LoVo (cell line): ENCODE measurements at regions not wholly inside any gene's neighbourhood (a gene's known extent, or its start where the extent isn't known, plus 50 kb on each side); places are given as distances from the start of the nearest gene placed in this dataset.
"Not testable (repeated sequence)": the region's sequence is repeated elsewhere in the genome, so short reads cannot be mapped to it uniquely, and the experiment has no call there.

Experiments used
- DNase-seq: peaks from one replicate; pipeline ENCODE4 v3.0.0-alpha.2; 2016; ENCODE audit warnings: low spot score

DNA sequence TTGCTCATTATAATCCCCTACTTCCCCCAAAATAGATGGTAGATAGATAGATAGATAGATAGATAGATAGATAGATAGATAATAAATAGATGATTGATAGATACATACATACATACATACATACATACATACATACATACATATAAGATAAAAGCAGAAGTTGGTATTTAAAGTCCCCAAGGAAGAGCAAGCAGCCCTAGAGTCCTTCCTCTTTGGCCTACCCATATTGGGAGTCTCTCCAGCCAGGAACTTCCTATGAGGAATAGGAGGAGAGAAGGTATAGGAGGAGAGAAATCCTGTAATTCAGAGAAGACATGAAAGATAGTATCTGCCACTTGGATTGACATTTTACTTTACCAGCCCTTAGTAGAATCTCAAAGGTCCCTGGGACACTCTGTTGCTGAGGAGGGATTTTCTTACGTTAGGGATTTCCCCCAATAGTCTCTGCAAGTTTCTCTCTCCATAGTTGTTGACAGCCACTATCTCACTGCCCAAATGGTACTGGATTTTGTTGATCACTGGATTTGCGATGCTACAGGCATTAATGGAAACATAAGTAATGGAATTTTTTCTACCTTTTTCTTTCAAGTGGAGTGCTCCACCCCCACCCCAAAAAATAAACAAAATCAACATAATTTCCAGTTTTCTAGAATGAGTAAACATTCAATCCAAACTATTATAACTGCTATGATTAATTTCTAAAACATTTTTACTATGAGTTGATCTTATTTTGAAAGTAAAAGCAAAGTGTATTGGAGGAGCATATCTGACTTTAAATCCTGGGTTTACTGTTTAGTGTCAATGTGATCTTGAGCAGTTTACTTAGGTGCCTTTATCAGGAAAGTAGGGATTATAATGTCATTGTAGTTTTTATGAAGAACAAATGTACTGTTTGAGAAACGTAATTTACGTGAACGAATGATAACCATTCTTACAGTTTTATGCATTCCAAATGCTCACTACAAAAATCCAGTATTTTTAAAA lies 93.2 kb upstream of the TNFSF4 start:
- DNase-seq: no peak

- no peak for DNase-seq
These were observed 94.4 kb upstream of the TNFSF4 start for GRCh38 chr1:173301507-173301906.

DNA sequence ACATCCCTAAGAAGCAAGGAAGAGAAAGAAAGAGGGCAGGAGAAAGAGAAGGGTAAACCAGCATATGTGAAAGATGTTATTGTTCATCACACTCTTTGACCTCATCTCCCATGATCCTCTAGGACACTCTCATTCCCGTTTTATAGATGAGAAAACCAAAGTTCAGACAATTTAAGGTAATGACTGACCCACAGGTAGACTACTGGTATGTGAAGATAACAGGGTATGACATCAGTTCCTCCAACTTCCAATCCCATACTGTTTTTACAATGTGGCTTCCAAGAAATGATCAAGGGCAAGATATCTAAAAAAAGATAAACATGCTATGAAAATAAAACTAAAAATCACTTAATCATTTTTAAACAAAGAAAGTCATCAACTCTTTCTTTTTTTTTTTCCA lies 95.2 kb upstream of the TNFSF4 start:
- no peak for DNase-seq

DNA sequence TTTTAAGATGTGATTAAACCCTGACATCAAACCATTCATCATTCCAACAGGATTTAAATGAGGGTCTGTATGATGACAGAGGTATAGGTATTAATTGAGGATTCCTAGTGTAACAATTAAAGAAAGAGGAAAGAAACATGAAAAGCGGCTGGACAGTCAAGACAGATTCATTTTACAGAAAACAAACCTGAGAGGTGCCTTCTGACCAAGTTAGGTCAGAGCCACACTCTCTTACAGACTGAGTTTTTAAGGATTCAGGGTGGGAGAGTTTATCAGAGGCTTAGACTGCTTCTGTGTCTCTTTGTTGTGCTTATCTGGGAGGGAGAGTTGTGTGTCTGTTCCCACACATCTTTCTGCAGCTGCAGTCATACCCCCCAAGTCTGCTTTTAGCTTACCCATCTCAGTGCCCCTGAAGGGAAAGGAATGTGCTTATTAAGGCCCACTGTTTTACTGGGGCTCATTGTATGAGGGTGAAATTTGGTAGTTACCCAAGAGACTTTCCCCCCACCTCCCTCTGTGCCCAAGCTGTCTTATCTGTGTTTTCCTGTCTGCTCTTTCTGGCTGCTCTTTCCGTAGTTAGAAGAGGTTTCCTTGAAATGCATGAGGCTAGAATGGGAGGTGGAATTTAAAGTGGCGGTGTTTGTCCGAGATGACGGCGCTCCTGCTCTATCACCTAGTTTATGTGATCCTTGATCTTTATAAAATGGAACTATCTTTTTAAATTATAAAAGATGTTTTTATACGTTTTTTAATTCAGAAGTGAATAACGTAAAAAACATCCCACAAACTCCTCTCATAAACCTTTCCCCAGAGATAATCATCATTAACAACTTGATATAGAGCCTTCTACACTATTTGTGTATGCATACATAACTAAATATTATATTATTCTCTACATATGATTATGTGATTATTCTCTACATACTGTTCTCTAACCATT lies 96.0 kb upstream of the TNFSF4 start:
- DNase-seq: no peak

GRCh38 chr1:173303984-173304383 lies 96.9 kb upstream of the TNFSF4 start:
- DNase-seq: no peak

DNA sequence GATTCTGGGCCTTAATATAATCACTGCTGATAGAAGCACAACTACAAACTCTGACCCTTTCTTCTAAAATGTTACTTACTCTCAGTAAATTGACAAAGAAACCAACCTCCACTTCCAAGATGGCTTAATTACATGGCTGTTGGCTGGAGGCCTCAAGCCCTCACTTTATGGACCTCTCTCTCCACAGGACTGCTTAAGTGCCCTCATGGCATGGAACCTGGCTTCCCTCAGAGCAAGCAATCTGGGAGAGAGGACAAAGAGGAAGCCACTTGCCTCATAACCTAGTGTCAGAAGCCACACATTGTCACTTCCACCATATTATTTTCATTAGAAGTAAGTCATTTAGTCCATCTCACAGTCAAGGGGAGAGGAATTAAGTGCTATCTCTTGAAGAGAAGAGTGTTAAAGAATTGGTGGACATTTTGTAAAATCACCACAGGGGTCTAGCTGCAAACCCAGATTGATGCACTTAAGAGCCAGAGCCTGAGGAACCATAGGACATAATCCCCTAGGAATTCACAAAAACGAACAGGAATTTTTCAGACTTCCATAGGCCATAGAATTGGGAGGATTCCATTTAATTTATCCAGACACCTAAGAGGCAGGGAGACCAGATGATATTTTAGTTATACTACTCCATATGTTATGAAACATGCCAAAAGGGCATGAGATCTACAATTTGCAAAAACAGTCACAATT lies 97.5 kb upstream of the TNFSF4 start:
- DNase-seq: no peak

- no peak for DNase-seq
These were observed 100.7 kb upstream of the TNFSF4 start for GRCh38 chr1:173307845-173308244.

DNA sequence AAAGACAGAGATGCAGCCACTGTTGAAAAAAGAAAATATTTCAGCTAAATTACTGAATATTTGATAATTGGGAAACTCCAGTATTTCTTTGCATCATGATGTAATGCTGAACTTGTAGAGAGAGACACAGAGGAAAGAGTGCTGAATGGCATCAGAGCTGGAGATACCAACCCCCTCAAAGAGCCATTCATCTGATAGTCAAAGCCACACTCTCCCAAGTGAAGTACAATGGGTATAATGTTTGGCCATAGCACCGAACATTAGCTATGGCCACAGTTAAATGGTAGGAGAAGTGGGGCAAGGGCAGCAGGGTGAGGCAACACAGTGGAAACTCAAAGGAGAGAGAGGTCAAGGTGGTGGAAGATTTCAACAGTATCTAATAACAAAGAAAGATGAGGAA lies 107.5 kb upstream of the TNFSF4 start:
- DNase-seq: no peak

- no peak for DNase-seq
These were observed 108.2 kb upstream of the TNFSF4 start for GRCh38 chr1:173315296-173315695.

- DNase-seq: no peak
These were observed 111.7 kb upstream of the TNFSF4 start for GRCh38 chr1:173318788-173319187.

DNA sequence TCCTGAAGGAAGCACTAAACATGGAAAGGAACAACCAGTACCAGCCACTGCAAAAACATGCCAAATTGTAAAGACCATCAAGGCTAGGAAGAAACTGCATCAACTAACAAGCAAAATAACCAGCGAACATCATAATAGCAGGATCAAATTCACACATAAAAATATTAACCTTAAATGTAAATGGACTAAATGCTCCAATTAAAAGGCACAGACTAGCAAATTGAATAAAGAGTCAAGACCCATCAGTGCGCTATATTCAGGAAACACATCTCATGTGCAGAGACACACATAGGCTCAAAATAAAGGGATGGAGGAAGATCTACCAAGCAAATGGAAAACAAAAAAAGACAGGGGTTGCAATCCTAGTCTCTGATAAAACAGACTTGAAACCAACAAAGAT lies 117.2 kb upstream of the TNFSF4 start:
- DNase-seq: not testable (repeated sequence)

DNA sequence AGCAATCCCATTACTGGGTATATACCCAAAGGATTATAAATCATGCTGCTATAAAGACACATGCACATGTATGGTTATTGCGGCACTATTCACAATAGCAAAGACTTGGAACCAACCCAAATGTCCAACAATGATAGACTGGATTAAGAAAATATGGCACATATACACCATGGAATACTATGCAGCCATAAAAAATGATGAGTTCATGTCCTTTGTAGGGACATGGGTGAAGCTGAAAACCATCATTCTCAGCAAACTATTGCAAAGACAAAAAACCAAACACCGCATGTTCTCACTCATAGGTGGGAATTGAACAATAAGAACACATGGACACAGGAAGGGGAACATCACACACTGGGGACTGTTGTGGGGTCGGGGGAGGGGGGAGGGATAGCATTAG lies 120.9 kb upstream of the TNFSF4 start:
- DNase-seq: not testable (repeated sequence)

DNA sequence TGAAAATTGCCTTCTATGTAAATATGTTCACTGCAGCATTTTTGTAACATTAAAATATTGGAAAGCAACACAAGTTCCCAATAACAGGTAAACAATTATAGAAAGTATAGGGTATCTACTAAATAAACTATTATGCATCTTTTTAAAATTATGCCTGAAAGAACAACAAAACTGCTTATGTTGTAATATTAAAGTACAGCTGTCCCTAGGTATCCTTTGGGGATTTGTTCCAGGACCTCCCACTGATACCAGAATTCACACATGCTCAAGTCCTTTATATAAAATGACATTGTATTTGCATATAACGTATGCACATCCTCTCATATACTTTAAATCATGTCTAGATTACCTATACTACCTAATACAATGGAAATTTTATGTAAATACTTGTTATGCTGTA lies 121.8 kb upstream of the TNFSF4 start:
- DNase-seq: no peak

DNA sequence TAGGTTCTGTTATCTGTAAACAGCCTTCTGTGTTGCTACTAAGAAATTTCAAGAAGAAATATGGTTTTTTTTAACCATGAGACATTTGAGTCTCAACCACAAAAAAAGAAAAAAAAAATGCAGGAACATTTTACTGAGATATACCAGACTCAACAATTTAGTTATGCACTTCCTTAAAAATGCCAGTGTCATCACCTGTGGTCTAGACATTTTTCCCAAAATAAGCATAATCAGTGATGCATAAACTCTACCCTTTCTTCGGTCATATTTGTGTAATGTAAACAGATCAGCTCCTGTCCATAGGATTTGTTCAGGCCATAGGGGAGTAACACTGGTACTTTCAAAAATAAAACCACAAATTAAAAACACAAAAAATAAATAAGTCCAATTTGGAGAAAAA lies 122.6 kb upstream of the TNFSF4 start:
- no peak for DNase-seq

DNA sequence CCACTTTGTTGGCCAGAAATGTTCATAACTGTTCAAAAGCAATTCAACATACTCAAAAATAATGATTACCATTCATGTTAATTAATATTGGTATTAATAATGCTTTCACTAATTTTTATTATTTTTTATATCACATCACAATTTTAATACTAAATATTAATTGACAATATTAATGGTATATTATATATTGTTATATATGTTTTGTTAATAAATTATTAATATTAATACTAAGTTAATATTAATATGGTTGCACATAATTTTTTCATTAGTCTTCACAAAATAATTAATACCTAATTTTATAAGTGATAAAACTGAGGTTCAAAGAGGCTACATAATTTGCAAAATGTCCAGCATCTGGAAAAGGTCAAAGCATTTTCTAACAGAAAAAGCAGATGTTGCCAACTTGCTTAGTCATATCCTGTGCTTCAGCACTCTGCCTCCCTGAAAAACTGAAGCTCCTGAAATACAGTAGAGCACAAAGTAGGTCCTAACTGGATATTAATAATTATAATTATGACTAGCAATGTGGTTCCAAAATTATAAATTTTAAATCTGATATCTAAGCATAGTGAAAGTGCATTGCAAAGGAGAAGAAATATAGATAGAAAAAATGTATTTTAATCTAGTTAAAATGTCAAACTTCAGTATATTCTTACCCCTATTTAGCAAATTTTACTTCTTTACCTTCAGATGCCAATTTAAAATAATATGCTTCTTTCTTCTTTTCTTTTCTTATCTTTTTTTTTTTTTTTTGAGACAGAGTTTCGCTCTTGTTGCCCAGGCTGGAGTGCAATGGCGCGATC lies 123.2 kb upstream of the TNFSF4 start:
- DNase-seq: no peak

DNA sequence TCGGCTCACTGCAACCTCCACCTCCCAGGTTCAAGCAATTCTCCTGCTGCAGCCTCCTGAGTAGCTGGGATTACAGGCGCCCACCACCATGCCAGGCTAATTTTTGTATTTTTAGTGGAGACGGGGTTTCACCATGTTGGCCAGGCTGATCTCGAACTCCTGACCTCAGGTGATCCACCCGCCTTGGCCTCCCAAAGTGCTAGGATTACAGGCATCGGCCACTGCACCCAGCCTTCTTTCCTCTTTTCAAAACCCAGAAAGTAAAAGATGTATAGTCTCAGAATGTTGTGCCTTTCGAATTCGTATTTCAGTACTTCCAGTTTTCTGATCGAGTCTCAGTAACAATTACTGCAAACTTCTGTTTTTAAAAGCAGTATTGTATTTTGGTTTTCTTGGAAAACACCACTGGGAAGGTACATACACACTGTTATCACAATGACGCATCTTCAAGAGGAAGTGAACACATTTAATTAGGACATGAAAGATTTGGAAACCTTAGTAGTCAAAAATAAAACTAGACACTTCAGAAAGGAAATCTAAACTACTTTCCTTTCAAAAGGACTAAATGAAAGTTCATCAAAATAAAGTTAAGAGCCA lies 123.9 kb upstream of the TNFSF4 start:
- not testable (repeated sequence) for DNase-seq

GRCh38 chr1:173332026-173332425 lies 124.9 kb upstream of the TNFSF4 start:
- no peak for DNase-seq

- DNase-seq: no peak
These were observed 126.5 kb upstream of the TNFSF4 start for GRCh38 chr1:173333581-173333980.

DNA sequence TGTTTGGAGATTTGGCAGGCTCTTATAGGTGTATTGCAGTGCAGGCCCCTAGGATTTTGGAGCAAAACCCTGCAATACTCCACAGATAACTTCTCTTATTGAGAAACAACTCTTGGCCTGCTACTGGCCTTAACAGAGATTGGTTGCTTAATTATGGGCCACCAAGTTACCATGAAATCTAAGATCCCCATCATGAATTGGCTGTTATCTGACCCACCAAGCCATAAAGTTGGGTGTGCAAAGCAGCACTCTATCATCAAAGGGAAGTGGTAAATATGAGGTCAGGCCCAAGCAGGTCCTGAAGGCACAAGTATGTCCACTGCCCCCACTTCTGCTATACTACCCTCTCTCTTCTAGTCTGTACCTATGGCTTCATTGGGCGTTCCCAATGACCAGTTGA lies 130.0 kb upstream of the TNFSF4 start:
- no peak for DNase-seq

GRCh38 chr1:173341307-173341706 lies 134.2 kb upstream of the TNFSF4 start:
- no peak for DNase-seq

DNA sequence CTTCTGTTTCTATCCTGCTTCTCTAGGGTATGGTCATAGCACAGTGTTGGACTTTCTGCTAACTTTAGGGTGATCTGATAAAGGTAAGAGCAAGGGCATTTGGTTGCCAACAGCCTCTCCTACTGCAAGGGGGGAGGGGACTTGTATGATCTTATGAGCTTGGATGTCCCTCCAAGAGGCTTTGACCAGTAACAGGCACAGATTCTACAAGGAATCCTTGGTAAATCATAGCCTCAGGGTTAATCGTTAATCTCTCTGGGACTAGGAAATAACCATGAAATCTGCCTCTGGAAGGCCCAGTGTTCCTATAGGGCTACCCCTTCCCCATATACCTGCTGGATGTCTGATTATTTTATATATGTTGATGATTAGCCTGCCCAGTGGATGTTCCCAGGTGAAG lies 134.8 kb upstream of the TNFSF4 start:
- no peak for DNase-seq
